Neuronal stem cell (in vitro differentiated cells): ENCODE measurements at regions not wholly inside any gene's neighbourhood (a gene's known extent, or its start where the extent isn't known, plus 50 kb on each side); places are given as distances from the start of the nearest gene placed in this dataset.

Experiments used
- DNase-seq: peaks from one replicate; pipeline ENCODE4 v3.0.0-alpha.2; 2013; ENCODE audit warnings: low spot score
- H2AFZ ChIP-seq: one replicate; pipeline ENCODE4 v1.6.1; 2013; ENCODE audit warnings: mild to moderate bottlenecking, low read length, inconsistent platforms
- H2AK5ac ChIP-seq: 2 replicates; pipeline ENCODE4 v1.6.1; 2013; ENCODE audit warnings: low read depth, mild to moderate bottlenecking, inconsistent platforms, low read length, moderate library complexity, mixed read lengths
- H2BK120ac ChIP-seq: 2 replicates; pipeline ENCODE4 v1.6.1; 2013; ENCODE audit warnings: low read depth, mild to moderate bottlenecking, inconsistent platforms, low read length, moderate library complexity, mixed read lengths
- H2BK12ac ChIP-seq: one replicate; pipeline ENCODE4 v1.6.1; 2013; ENCODE audit warnings: low read length, inconsistent platforms
- H2BK15ac ChIP-seq: 2 replicates; pipeline ENCODE4 v1.6.1; 2013; ENCODE audit warnings: mild to moderate bottlenecking, low read length, inconsistent platforms, mixed read lengths
- H2BK5ac ChIP-seq: one replicate; pipeline ENCODE4 v1.6.1; 2013; ENCODE audit warnings: inconsistent platforms, mild to moderate bottlenecking, low read length, moderate library complexity
- H3K14ac ChIP-seq: one replicate; pipeline ENCODE4 v1.6.1; 2013; ENCODE audit warnings: low read length, inconsistent platforms
- H3K18ac ChIP-seq: 2 replicates; pipeline ENCODE4 v1.6.1; 2013; ENCODE audit warnings: low read length, inconsistent platforms
- H3K23ac ChIP-seq: 2 replicates; pipeline ENCODE4 v1.6.1; 2013; ENCODE audit warnings: low read depth, mild to moderate bottlenecking, mixed read lengths, low read length, inconsistent platforms; ENCODE audit not compliant: poor library complexity
- H3K27ac ChIP-seq: replicated peaks from 3 replicates; pipeline ENCODE4 v1.5.1; 2013; ENCODE audit warnings: low read length, inconsistent platforms
- H3K27me3 ChIP-seq, 3 experiments: 2 replicates each; pipeline ENCODE4 v1.6.1; 2013; ENCODE audit warnings: low read length in 3 of 3, mild to moderate bottlenecking in 2 of 3, inconsistent platforms in 1 of 3, low read depth in 1 of 3, mixed read lengths in 1 of 3, moderate library complexity in 1 of 3; ENCODE audit not compliant: control insufficient read depth in 3 of 3, insufficient read depth in 3 of 3
- H3K36me3 ChIP-seq, 2 donors: replicated peaks in 1 of 2; 2 replicates each; pipeline ENCODE4 v1.6.1; 2013; ENCODE audit warnings: low read length in 2 of 2; ENCODE audit not compliant: control insufficient read depth in 2 of 2, insufficient read depth in 2 of 2
- H3K4ac ChIP-seq: 2 replicates; pipeline ENCODE4 v1.6.1; 2013; ENCODE audit warnings: inconsistent platforms, mild to moderate bottlenecking, low read length, moderate library complexity
- H3K4me1 ChIP-seq, 2 donors: 1 replicate in 1 of 2; 2 replicates in 1 of 2; pipeline ENCODE4 v1.6.1; 2013; ENCODE audit warnings: low read length in 2 of 2, low read depth in 1 of 2; ENCODE audit not compliant: control insufficient read depth in 2 of 2, insufficient read depth in 1 of 2
- H3K4me2 ChIP-seq: one replicate; pipeline ENCODE4 v1.6.1; 2013; ENCODE audit warnings: mild to moderate bottlenecking, low read length, inconsistent platforms; ENCODE audit not compliant: insufficient read depth, poor library complexity, severe bottlenecking
- H3K4me3 ChIP-seq, 2 donors: 2 replicates each; pipeline ENCODE4 v1.5.1; 2013; ENCODE audit warnings: low read length in 2 of 2, mild to moderate bottlenecking in 2 of 2, inconsistent platforms in 1 of 2, moderate library complexity in 1 of 2
- H3K79me1 ChIP-seq: one replicate; pipeline ENCODE4 v1.6.1; 2013; ENCODE audit warnings: low read depth, mild to moderate bottlenecking, inconsistent platforms, low read length, moderate library complexity
- H3K9ac ChIP-seq: one replicate; pipeline ENCODE4 v1.6.1; 2013; ENCODE audit warnings: mild to moderate bottlenecking, low read depth, low read length, inconsistent platforms; ENCODE audit not compliant: poor library complexity
- H3K9me3 ChIP-seq, 2 donors: replicated peaks in 1 of 2; 2 replicates each; pipeline versions ENCODE3 to v1.6.1; 2013; ENCODE audit warnings: low read length in 2 of 2, mild to moderate bottlenecking in 2 of 2, inconsistent platforms in 1 of 2, low read depth in 1 of 2, mixed read lengths in 1 of 2, moderate library complexity in 1 of 2; ENCODE audit not compliant: control insufficient read depth in 2 of 2, insufficient read depth in 1 of 2
- H4K8ac ChIP-seq: one replicate; pipeline ENCODE4 v1.6.1; 2013; ENCODE audit warnings: low read depth, mild to moderate bottlenecking, inconsistent platforms, low read length, moderate library complexity
- H4K91ac ChIP-seq: one replicate; pipeline ENCODE4 v1.6.1; 2013; ENCODE audit warnings: low read length, low read depth, mild to moderate bottlenecking, inconsistent platforms; ENCODE audit not compliant: poor library complexity
- WGBS, 2 donors: extraction: QIAGEN DNeasy Blood & Tissue Kit; methylation state at CpG; one replicate each; pipeline ENCODE4 v1.1.7; 2013; ENCODE audit warnings: missing lambda C conversion rate in 2 of 2, mixed read lengths in 1 of 2; ENCODE audit not compliant: insufficient read length in 2 of 2, insufficient replicate concordance in 1 of 2; ENCODE audit errors: extremely low coverage in 2 of 2; 5-methylcytosine and 5-hydroxymethylcytosine counted together

DNA sequence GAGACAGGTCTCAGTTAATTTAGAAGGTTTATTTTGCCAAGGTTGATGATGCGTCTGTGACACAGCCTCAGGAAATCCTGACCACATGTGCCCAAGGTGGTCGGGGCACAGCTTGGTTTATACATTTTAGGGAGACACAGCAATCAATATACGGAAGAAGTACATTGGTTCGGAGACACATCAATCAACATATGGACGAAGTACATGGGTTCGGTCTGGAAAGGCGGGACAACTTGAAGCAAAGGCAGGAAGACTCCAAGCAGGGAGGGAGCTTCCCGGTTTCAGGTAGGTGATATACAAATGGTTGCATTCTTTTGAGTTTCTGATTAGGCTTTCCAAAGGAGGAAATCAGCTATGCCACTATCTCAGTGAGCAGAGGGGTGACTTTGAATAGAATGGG is 225.2 kb upstream of the ZFP42 start:
- no peak for DNase-seq
- Histone ChIP-seq H3K18ac (no peak overlapping the region), H3K23ac (no peak overlapping the region), H2AFZ (no peak overlapping the region), H2BK5ac (no peak overlapping the region), H3K9ac (no peak overlapping the region), H2BK120ac (no peak overlapping the region), H3K14ac (no peak overlapping the region), H3K4me2 (no peak overlapping the region), H3K79me1 (no peaks in the 10 kb centered on the region), H3K4me3 (no peak overlapping the region), H3K9me3 (no peaks in the 10 kb centered on the region), H2BK12ac (no peak overlapping the region), H3K36me3 (no peaks in the 10 kb centered on the region), H2BK15ac (no peak overlapping the region), H3K27ac (no peak overlapping the region), H3K4me1 (no peaks in the 10 kb centered on the region), H4K91ac (no peak overlapping the region), H4K8ac (no peak overlapping the region), H3K27me3 (no peaks in the 10 kb centered on the region), H3K4ac (no peak overlapping the region), H2AK5ac (no peak overlapping the region)
- no CpG with 5 or more reads among the region's 8 CpGs for WGBS, 2 donors

DNA sequence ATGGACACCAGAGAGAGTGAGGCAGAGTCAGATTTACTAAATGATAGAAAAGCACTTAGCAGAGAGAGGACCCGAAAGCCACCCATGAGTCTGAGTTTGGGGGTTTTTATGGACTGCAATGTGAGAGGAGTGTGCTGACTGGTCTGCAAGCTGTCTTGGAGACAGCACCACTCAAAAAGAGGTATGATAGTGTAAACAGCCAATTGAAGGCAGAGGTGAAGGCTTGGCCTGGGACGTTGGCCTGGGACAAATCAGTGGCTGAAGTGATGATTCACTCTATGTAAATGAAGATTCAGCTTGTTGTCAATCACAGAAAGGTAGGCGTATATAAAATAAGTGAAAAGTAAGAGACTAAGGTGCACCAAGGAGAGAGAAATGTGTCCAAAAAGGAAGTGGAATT is 217.6 kb upstream of the ZFP42 start:
- H3K27ac ChIP-seq = no peak overlapping the region
- H3K4me1 ChIP-seq = peaks cover 0 to 3% of the 10 kb centered on the region in 2 donors
- no peak overlapping the region for H4K8ac ChIP-seq
- H2BK15ac ChIP-seq = no peak overlapping the region
- no CpG with 5 or more reads among the region's 3 CpGs for WGBS, 2 donors
- H3K14ac ChIP-seq = no peak overlapping the region
- no peaks in the 10 kb centered on the region for H3K36me3 ChIP-seq
- H4K91ac ChIP-seq = no peak overlapping the region
- no peak overlapping the region for H3K23ac ChIP-seq
- no peak overlapping the region for H2BK12ac ChIP-seq
- H3K27me3 ChIP-seq = no peaks in the 10 kb centered on the region
- no peak overlapping the region for H2AK5ac ChIP-seq
- no peak for DNase-seq
- no peak overlapping the region for H3K9ac ChIP-seq
- H2AFZ ChIP-seq = no peak overlapping the region
- H3K18ac ChIP-seq = no peak overlapping the region
- H3K4ac ChIP-seq = no peak overlapping the region
- no peak overlapping the region for H2BK120ac ChIP-seq
- no peak overlapping the region for H2BK5ac ChIP-seq
- no peak overlapping the region for H3K4me3 ChIP-seq
- H3K4me2 ChIP-seq = no peak overlapping the region
- H3K9me3 ChIP-seq = peaks cover 0 to 4% of the 10 kb centered on the region in 2 donors
- no peaks in the 10 kb centered on the region for H3K79me1 ChIP-seq

DNA sequence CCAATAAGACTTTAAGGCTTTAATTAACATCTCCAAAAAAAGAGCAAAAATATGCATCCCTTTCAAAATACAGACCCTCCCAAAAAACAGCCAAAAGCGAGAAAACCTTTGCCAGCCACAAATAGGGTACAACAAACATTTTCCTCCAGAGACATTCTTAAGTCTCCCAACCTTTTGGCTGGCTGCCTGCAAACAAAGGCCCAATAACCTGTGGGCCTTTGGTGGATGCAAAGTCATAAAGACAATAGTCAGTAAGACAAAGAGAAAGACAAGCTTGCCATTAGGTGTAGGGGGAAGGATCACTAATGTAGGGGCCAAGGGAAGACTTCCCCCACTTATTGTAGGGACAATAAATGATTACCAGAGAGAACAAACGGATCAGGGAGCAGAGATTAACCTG is 215.5 kb upstream of the ZFP42 start:
- Histone ChIP-seq H3K4me1 (peaks cover 0 to 3% of the 10 kb centered on the region in 2 donors), H4K91ac (no peak overlapping the region), H3K4me3 (no peak overlapping the region), H2AFZ (no peak overlapping the region), H4K8ac (no peak overlapping the region), H3K4ac (no peak overlapping the region), H3K27ac (no peak overlapping the region), H3K27me3 (no peaks in the 10 kb centered on the region), H3K36me3 (no peaks in the 10 kb centered on the region), H2BK12ac (no peak overlapping the region), H3K9me3 (peaks cover 0 to 4% of the 10 kb centered on the region in 2 donors), H3K18ac (no peak overlapping the region), H3K79me1 (no peaks in the 10 kb centered on the region), H3K14ac (no peak overlapping the region), H2AK5ac (no peak overlapping the region), H3K4me2 (no peak overlapping the region), H3K23ac (no peak overlapping the region), H3K9ac (no peak overlapping the region), H2BK15ac (no peak overlapping the region), H2BK5ac (no peak overlapping the region), H2BK120ac (no peak overlapping the region)
- no peak for DNase-seq
- WGBS, 2 donors = no CpG with 5 or more reads among the region's 2 CpGs

DNA sequence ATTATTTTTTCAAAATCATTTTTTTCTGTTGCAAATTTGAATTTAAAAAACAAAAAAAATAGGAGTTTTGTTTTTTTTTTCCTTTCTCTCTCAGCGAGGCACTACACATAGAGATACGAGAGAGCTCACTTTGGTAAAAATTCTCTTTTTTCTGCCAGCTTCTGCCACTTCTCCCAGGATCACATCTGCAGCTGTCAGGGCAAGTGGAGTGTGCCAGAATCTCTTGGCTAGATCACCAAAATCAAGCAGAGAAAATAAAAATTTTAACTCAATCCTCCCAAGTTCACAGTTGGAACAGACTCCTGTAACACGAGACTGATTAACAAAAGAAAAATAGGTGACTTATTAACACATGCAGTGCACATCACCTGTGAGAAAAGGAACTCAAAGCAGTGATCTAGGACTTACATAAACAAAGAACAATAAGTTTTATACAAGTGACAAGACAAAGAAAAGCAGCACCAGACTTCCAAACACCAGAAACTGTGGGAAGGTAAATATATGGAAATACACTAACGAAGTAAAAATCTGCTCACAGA is 213.2 kb upstream of the ZFP42 start:
- H3K4me3 ChIP-seq = no peak overlapping the region
- no CpG with 5 or more reads among the region's 4 CpGs for WGBS, 2 donors
- H3K9ac ChIP-seq = no peak overlapping the region
- H3K27me3 ChIP-seq = no peaks in the 10 kb centered on the region
- peaks cover 0 to 4% of the 10 kb centered on the region in 2 donors for H3K9me3 ChIP-seq
- peaks cover 0 to 3% of the 10 kb centered on the region in 2 donors for H3K4me1 ChIP-seq
- no peaks in the 10 kb centered on the region for H3K79me1 ChIP-seq
- no peak overlapping the region for H2BK5ac ChIP-seq
- DNase-seq = no peak
- H3K23ac ChIP-seq = no peak overlapping the region
- H3K36me3 ChIP-seq = no peaks in the 10 kb centered on the region
- no peak overlapping the region for H2BK12ac ChIP-seq
- no peak overlapping the region for H3K14ac ChIP-seq
- H3K18ac ChIP-seq = no peak overlapping the region
- H4K91ac ChIP-seq = no peak overlapping the region
- no peak overlapping the region for H2AK5ac ChIP-seq
- no peak overlapping the region for H3K4me2 ChIP-seq
- no peak overlapping the region for H2AFZ ChIP-seq
- no peak overlapping the region for H4K8ac ChIP-seq
- H3K4ac ChIP-seq = no peak overlapping the region
- H2BK15ac ChIP-seq = no peak overlapping the region
- no peak overlapping the region for H3K27ac ChIP-seq
- no peak overlapping the region for H2BK120ac ChIP-seq
